T-helper 17 cell (primary cell): ENCODE measurements at regions not wholly inside any gene's neighbourhood (a gene's known extent, or its start where the extent isn't known, plus 50 kb on each side); places are given as distances from the start of the nearest gene placed in this dataset.
A peak's percentile ranks its signal among the peaks of the same experiment; 100 is the strongest.
"Not testable (repeated sequence)": the region's sequence is repeated elsewhere in the genome, so short reads cannot be mapped to it uniquely, and the experiment has no call there.

Experiments
- ATAC-seq: fragments of 150-1000 bp; cut with Tn5 transposase; 2 replicates; pipeline ENCODE4 v1.10.0; 2021; ENCODE audit warnings: mild to moderate bottlenecking, moderate library complexity
- DNase-seq, 3 donors: peaks; one replicate each; pipeline versions ENCODE4 v3.0.0 to v3.0.0-alpha.2; 2020 to 2021
- H3K9me3 ChIP-seq: one replicate; pipeline ENCODE4 v1.7.0; 2013; ENCODE audit warnings: low read length, mild to moderate bottlenecking; ENCODE audit not compliant: control insufficient read depth, poor library complexity, severe bottlenecking
- H3K27ac Mint-ChIP-seq: one replicate; pipeline ENCODE4 v1.8.0; 2022; ENCODE audit warnings: mild to moderate bottlenecking, moderate library complexity, mixed read lengths
- H3K27me3 Mint-ChIP-seq: one replicate; pipeline ENCODE4 v1.8.0; 2022; ENCODE audit warnings: mixed read lengths
- H3K36me3 Mint-ChIP-seq: one replicate; pipeline ENCODE4 v1.8.0; 2022; ENCODE audit warnings: low read depth, mixed read lengths
- H3K4me1 Mint-ChIP-seq: one replicate; pipeline ENCODE4 v1.8.0; 2022; ENCODE audit warnings: mild to moderate bottlenecking, mixed read lengths
- H3K4me3 Mint-ChIP-seq: one replicate; pipeline ENCODE4 v1.8.0; 2022; ENCODE audit warnings: mild to moderate bottlenecking, moderate library complexity, mixed read lengths

- Mint-ChIP-seq H3K4me1 (peaks cover 17% of the 10 kb centered on the region), H3K27ac (peak overlapping the region; percentile 98), H3K4me3 (peak overlapping the region; percentile 88)
- peak; percentile 65 for ATAC-seq
- not testable (repeated sequence) for H3K36me3 Mint-ChIP-seq, H3K9me3 ChIP-seq, H3K27me3 Mint-ChIP-seq
- DNase-seq: peak in 2 of 3 donors; percentile 25 to 55
Observed at GRCh38 chr6:27823714-27824210, 88.4 kb downstream of the OR2B2 start.

GRCh38 chr6:27816906-27817305 lies 95.3 kb downstream of the OR2B2 start:
- H3K4me3 Mint-ChIP-seq: no peak overlapping the region

GRCh38 chr6:27814665-27815424 lies 97.4 kb downstream of the OR2B2 start:
- Mint-ChIP-seq H3K27ac (peak overlapping the region; percentile 96), H3K36me3 (peaks cover 3% of the 10 kb centered on the region), H3K4me3 (peak overlapping the region; percentile 92), H3K27me3 (no peaks in the 10 kb centered on the region), H3K4me1 (peaks cover 28% of the 10 kb centered on the region)
- ATAC-seq: peak; percentile 82
- peak in 2 of 3 donors; percentile 48 to 50 for DNase-seq
- H3K9me3 ChIP-seq: no peaks in the 10 kb centered on the region

More at GRCh38 chr6:27816906-27817305, 95.3 kb downstream of the OR2B2 start:
- no peaks in the 10 kb centered on the region for H3K9me3 ChIP-seq
- ATAC-seq (no peak), DNase-seq (no peak)
- H3K27me3 Mint-ChIP-seq: no peaks in the 10 kb centered on the region
- H3K36me3 Mint-ChIP-seq: peaks cover 3% of the 10 kb centered on the region
- peaks cover 12% of the 10 kb centered on the region for H3K4me1 Mint-ChIP-seq
- no peak overlapping the region for H3K27ac Mint-ChIP-seq

- Mint-ChIP-seq H3K4me1 (peaks cover 28% of the 10 kb centered on the region), H3K4me3 (peak overlapping the region; percentile 92), H3K27ac (peak overlapping the region; percentile 96)
- not testable (repeated sequence) for H3K9me3 ChIP-seq, H3K27me3 Mint-ChIP-seq, H3K36me3 Mint-ChIP-seq, DNase-seq
- ATAC-seq: peak; percentile 40
Observed at GRCh38 chr6:27814415-27814664, 97.9 kb downstream of the OR2B2 start.

GRCh38 chr6:27812805-27813492 lies 99.2 kb downstream of the OR2B2 start:
- H3K4me1 Mint-ChIP-seq: peaks cover 28% of the 10 kb centered on the region
- H3K36me3 Mint-ChIP-seq: peaks cover 3% of the 10 kb centered on the region
- H3K27ac Mint-ChIP-seq: peak overlapping the region; percentile 96
- H3K4me3 Mint-ChIP-seq: no peak overlapping the region
- no peaks in the 10 kb centered on the region for H3K9me3 ChIP-seq
- DNase-seq: no peak
- no peak for ATAC-seq
- H3K27me3 Mint-ChIP-seq: no peaks in the 10 kb centered on the region

GRCh38 chr6:27812078-27812804 lies 100.0 kb downstream of the OR2B2 start:
- no peaks in the 10 kb centered on the region for H3K9me3 ChIP-seq
- no peak overlapping the region for H3K4me3 Mint-ChIP-seq
- DNase-seq (no peak), ATAC-seq (no peak)
- no peak overlapping the region for H3K27ac Mint-ChIP-seq
- H3K4me1 Mint-ChIP-seq: peaks cover 33% of the 10 kb centered on the region
- peaks cover 3% of the 10 kb centered on the region for H3K36me3 Mint-ChIP-seq
- no peaks in the 10 kb centered on the region for H3K27me3 Mint-ChIP-seq

GRCh38 chr6:27811451-27811772 lies 100.8 kb downstream of the OR2B2 start:
- Mint-ChIP-seq H3K4me3 (peak overlapping the region; percentile 92), H3K27me3 (no peaks in the 10 kb centered on the region), H3K36me3 (peaks cover 3% of the 10 kb centered on the region), H3K4me1 (peaks cover 37% of the 10 kb centered on the region), H3K27ac (peak overlapping the region; percentile 96)
- DNase-seq: no peak
- no peak for ATAC-seq
- no peaks in the 10 kb centered on the region for H3K9me3 ChIP-seq

- Mint-ChIP-seq H3K27me3 (no peaks in the 10 kb centered on the region), H3K36me3 (peaks cover 3% of the 10 kb centered on the region)
Observed at GRCh38 chr6:27810768-27811450, 101.3 kb downstream of the OR2B2 start.

GRCh38 chr6:27809939-27810767 lies 102.0 kb downstream of the OR2B2 start:
- H3K4me3 Mint-ChIP-seq: peak overlapping the region; percentile 92

More at GRCh38 chr6:27810768-27811450, 101.3 kb downstream of the OR2B2 start:
- no peaks in the 10 kb centered on the region for H3K9me3 ChIP-seq
- DNase-seq (no peak), ATAC-seq (no peak)
- H3K27ac Mint-ChIP-seq: peak overlapping the region; percentile 96
- H3K4me1 Mint-ChIP-seq: peaks cover 37% of the 10 kb centered on the region
- H3K4me3 Mint-ChIP-seq: peak overlapping the region; percentile 92

GRCh38 chr6:27809067-27809938 lies 102.9 kb downstream of the OR2B2 start:
- Mint-ChIP-seq H3K27me3 (no peaks in the 10 kb centered on the region), H3K27ac (peak overlapping the region; percentile 96), H3K4me3 (peak overlapping the region; percentile 95), H3K4me1 (peaks cover 29% of the 10 kb centered on the region), H3K36me3 (no peaks in the 10 kb centered on the region)
- no peak for ATAC-seq
- no peak for DNase-seq
- no peaks in the 10 kb centered on the region for H3K9me3 ChIP-seq

More at GRCh38 chr6:27809939-27810767, 102.0 kb downstream of the OR2B2 start:
- Mint-ChIP-seq H3K27ac (peak overlapping the region; percentile 96), H3K36me3 (peaks cover 2% of the 10 kb centered on the region), H3K27me3 (no peaks in the 10 kb centered on the region), H3K4me1 (peaks cover 33% of the 10 kb centered on the region)
- ATAC-seq (peak; percentile 62), DNase-seq (peak; percentile 50 to 65 (median 59))
- H3K9me3 ChIP-seq: no peaks in the 10 kb centered on the region

GRCh38 chr6:27808242-27809066 lies 103.7 kb downstream of the OR2B2 start:
- peak; percentile 35 for ATAC-seq
- not testable (repeated sequence) for H3K9me3 ChIP-seq, H3K36me3 Mint-ChIP-seq, DNase-seq, H3K27me3 Mint-ChIP-seq
- H3K4me1 Mint-ChIP-seq: peaks cover 24% of the 10 kb centered on the region
- H3K4me3 Mint-ChIP-seq: peak overlapping the region; percentile 95
- H3K27ac Mint-ChIP-seq: peak overlapping the region; percentile 96
